ENCODE measurements at regions not wholly inside any gene's neighbourhood (a gene's known extent, or its start where the extent isn't known, plus 50 kb on each side); places are given as distances from the start of the nearest gene placed in this dataset.

- no peak for DNase-seq
Measured at GRCh38 chr3:26558257-26558656, 64.3 kb upstream of the LRRC3B start.

DNA sequence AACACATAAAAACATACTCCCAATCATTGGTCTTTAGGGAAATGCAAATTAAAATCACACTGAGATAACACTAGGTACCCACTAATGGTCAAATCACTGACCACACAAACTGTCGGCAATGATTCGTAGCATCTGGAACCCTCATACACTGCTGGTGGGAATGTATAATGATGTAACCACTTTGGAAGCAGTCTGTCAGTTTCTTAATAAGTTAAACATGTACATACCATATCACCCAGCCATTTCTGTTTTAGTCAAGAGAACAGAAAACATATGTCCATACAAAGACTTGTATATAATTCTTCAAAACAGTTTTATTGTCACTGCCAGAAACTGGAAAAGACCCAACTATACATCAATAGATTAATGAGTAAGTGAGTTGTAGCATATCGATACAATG, 63.3 kb upstream of the LRRC3B start:
- no peak for DNase-seq

DNA sequence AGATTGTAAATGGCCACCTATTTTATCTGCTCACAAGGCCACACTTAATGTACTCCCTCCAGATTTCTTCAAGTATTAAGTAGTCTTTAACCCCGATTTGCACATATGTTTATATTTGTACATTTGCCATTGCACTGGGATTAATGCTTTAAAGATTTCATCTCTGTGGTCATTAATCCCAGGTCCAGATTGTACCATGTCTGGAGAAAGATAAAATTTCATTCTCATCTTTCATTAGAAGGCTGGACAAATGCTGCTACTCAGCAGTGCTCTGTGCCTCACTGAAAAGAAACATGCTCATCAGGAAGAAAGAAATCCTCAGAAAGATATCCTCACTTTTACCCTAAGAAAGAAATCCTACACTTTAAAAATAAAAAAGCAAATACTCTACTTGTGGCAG, 62.5 kb upstream of the LRRC3B start:
- no peak for DNase-seq

GRCh38 chr3:26562021-26562768, 60.4 kb upstream of the LRRC3B start:
- DNase-seq, result no peak
